Loucy (cell line): ENCODE measurements at regions not wholly inside any gene's neighbourhood (a gene's known extent, or its start where the extent isn't known, plus 50 kb on each side); places are given as distances from the start of the nearest gene placed in this dataset.

Experiments
- EZH2phosphoT487 ChIP-seq: fragments of 200-600 bp; IDR thresholded peaks from 2 replicates; pipeline ENCODE4 v1.6.1; 2018; ENCODE audit warnings: antibody characterized with exemption, mild to moderate bottlenecking, moderate library complexity, borderline replicate concordance
- TF ChIP-seq, protein P1 (sequence below): fragments of 200-600 bp; sonication (generic); conservative IDR thresholded peaks from 2 replicates; pipeline ENCODE4 v1.5.1; 2014; ENCODE audit warnings: mild to moderate bottlenecking, antibody characterized with exemption, low read length

DNA sequence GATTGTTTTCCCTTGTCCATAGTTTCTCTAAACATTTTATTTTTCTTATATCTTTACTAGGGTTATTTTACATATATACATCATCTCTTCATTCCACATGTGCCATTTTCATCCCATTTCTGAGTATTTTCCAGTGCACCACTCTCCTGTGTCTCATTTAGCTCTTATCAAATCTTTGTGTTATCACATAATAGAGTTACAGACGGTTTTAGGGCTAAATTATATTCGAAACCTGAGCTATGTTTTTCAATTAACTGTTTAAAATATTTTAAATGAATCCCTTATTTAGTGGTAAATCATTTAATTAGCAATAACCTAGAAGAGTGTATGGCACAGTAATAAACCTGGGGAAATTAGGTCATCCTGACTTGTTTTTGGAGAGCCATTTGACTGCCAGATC is 160.4 kb upstream of the DCN start:
- TF ChIP-seq, protein P1, sequence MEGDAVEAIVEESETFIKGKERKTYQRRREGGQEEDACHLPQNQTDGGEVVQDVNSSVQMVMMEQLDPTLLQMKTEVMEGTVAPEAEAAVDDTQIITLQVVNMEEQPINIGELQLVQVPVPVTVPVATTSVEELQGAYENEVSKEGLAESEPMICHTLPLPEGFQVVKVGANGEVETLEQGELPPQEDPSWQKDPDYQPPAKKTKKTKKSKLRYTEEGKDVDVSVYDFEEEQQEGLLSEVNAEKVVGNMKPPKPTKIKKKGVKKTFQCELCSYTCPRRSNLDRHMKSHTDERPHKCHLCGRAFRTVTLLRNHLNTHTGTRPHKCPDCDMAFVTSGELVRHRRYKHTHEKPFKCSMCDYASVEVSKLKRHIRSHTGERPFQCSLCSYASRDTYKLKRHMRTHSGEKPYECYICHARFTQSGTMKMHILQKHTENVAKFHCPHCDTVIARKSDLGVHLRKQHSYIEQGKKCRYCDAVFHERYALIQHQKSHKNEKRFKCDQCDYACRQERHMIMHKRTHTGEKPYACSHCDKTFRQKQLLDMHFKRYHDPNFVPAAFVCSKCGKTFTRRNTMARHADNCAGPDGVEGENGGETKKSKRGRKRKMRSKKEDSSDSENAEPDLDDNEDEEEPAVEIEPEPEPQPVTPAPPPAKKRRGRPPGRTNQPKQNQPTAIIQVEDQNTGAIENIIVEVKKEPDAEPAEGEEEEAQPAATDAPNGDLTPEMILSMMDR, result no peak
- TF ChIP-seq EZH2phosphoT487, result no peak
